ENCODE measurements at regions not wholly inside any gene's neighbourhood (a gene's known extent, or its start where the extent isn't known, plus 50 kb on each side); places are given as distances from the start of the nearest gene placed in this dataset.

- DNase-seq (ENCODE audit: low spot score): peak; percentile 38
These were observed 141.7 kb downstream of the NDUFA10 start for GRCh38 chr2:239883326-239884050.

GRCh38 chr2:239882781-239883180 is 142.4 kb downstream of the NDUFA10 start:
- DNase-seq (ENCODE audit: low spot score): no peak

GRCh38 chr2:239882331-239882732 is 142.8 kb downstream of the NDUFA10 start:
- DNase-seq (ENCODE audit: low spot score): peak; percentile 66

GRCh38 chr2:239881561-239882320 is 143.4 kb downstream of the NDUFA10 start:
- peak; percentile 47 for DNase-seq (ENCODE audit: low spot score)

- DNase-seq (ENCODE audit: low spot score): peak; percentile 37
These were observed 144.1 kb downstream of the NDUFA10 start for GRCh38 chr2:239881031-239881471.

GRCh38 chr2:239880396-239880795 is 144.7 kb downstream of the NDUFA10 start:
- DNase-seq (ENCODE audit: low spot score): peak; percentile 27

GRCh38 chr2:239879423-239880084 is 145.6 kb downstream of the NDUFA10 start:
- peak; percentile 15 for DNase-seq (ENCODE audit: low spot score)

GRCh38 chr2:239878686-239879085 is 146.5 kb downstream of the NDUFA10 start:
- DNase-seq (ENCODE audit: low spot score): peak; percentile 25

- DNase-seq (ENCODE audit: low spot score): no peak
These were observed 148.2 kb downstream of the NDUFA10 start for GRCh38 chr2:239876948-239877289.

GRCh38 chr2:239876271-239876947 is 148.7 kb downstream of the NDUFA10 start:
- DNase-seq (ENCODE audit: low spot score): peak; percentile 24

- peak; percentile 22 for DNase-seq (ENCODE audit: low spot score)
These were observed 150.3 kb downstream of the NDUFA10 start for GRCh38 chr2:239874636-239875356.

- peak; percentile 25 for DNase-seq (ENCODE audit: low spot score)
These were observed 151.2 kb downstream of the NDUFA10 start for GRCh38 chr2:239873656-239874635.

GRCh38 chr2:239871481-239872435 is 153.4 kb downstream of the NDUFA10 start:
- peak; percentile 39 for DNase-seq (ENCODE audit: low spot score)

- peak; percentile 25 for DNase-seq (ENCODE audit: low spot score)
These were observed 154.3 kb downstream of the NDUFA10 start for GRCh38 chr2:239870863-239871262.

- DNase-seq (ENCODE audit: low spot score): peak; percentile 15
These were observed 154.9 kb downstream of the NDUFA10 start for GRCh38 chr2:239870276-239870675.

- DNase-seq (ENCODE audit: low spot score): peak; percentile 31
These were observed 155.6 kb downstream of the NDUFA10 start for GRCh38 chr2:239869272-239870155.

GRCh38 chr2:239868556-239869181 is 156.5 kb downstream of the NDUFA10 start:
- no peak for DNase-seq (ENCODE audit: low spot score)

Measured in ureter (tissue), 1 donor.